ENCODE measurements at regions not wholly inside any gene's neighbourhood (a gene's known extent, or its start where the extent isn't known, plus 50 kb on each side); places are given as distances from the start of the nearest gene placed in this dataset.

DNA sequence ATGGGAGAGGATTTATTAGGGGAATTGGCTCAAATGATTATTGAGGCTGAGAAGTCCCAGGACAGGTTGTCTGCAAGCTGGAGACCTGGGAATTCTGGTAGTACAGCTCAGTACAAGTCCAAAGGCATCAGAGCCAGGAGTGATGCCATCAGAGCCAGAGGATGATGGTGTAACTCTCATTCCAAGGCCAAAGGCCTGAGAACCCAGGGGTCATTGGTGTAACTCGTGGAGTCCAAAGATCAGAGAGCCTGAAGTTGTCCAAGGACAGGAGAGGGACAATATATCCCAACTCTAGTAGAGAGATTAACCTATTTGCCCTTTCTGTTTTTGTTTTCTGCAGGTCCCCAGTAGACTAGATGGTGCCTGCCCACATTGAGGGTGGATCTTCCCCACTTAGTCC lies 134.3 kb downstream of the MAP3K21 start:
- TF ChIP-seq, protein P1, sequence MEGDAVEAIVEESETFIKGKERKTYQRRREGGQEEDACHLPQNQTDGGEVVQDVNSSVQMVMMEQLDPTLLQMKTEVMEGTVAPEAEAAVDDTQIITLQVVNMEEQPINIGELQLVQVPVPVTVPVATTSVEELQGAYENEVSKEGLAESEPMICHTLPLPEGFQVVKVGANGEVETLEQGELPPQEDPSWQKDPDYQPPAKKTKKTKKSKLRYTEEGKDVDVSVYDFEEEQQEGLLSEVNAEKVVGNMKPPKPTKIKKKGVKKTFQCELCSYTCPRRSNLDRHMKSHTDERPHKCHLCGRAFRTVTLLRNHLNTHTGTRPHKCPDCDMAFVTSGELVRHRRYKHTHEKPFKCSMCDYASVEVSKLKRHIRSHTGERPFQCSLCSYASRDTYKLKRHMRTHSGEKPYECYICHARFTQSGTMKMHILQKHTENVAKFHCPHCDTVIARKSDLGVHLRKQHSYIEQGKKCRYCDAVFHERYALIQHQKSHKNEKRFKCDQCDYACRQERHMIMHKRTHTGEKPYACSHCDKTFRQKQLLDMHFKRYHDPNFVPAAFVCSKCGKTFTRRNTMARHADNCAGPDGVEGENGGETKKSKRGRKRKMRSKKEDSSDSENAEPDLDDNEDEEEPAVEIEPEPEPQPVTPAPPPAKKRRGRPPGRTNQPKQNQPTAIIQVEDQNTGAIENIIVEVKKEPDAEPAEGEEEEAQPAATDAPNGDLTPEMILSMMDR (IDR thresholded peaks at IDR 0.05; ENCODE audit: low read length) = no peak
- TF ChIP-seq EZH2 (IDR thresholded peaks at IDR 0.05; ENCODE audit: borderline replicate concordance, low read length) = no peak
